ENCODE measurements at regions not wholly inside any gene's neighbourhood (a gene's known extent, or its start where the extent isn't known, plus 50 kb on each side); places are given as distances from the start of the nearest gene placed in this dataset.

DNA sequence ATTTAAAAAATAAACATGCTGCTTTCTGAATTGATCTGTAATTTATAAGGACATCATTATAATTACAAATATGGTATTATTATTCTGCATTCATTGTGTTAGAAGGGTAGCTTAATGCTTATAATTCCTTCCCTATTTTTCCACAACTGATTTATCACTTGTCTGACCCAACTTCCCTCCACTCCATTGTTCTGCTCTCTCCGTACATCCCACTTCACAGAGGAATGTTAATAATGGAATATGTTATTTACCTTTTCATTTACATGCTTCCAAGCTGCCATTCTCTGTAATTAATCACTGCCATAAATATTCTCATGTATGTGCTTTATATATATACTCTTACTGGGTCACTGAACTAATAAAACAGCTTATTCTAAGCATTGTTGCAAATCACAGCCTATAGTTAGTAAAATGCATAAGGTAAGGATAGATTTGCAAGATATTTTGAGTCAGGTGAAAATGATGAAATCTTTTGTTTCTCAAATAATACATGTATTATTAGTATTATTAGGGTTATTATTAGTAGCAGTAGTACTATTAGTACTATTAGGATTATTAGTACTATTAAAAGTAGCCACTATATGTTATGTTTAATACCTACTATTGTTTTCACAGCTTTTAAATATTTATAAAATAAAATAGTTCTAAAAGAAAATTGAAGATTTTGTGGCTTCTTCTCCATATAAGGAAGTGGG, 70.6 kb upstream of the NEK7 start:
- Histone ChIP-seq H3K9ac (ENCODE audit: extremely low read depth, insufficient read length, low read length) (no peak overlapping the region), H3K56ac (ENCODE audit: insufficient read length, low read depth, low read length) (no peak overlapping the region), H3K14ac (ENCODE audit: insufficient read depth, low read length) (no peak overlapping the region), H3K4ac (ENCODE audit: low read depth, low read length) (no peak overlapping the region), H2AK5ac (ENCODE audit: insufficient read length, low read length) (no peak overlapping the region), H4K5ac (ENCODE audit: insufficient read length, low read depth, low read length) (no peak overlapping the region), H4K20me1 (ENCODE audit: control insufficient read depth, insufficient read depth, insufficient read length) (no peaks in the 10 kb centered on the region), H3K27me3 (ENCODE audit: insufficient read depth, low read length) (no peaks in the 10 kb centered on the region), H3T11ph (ENCODE audit: low read length) (no peak overlapping the region), H4K91ac (ENCODE audit: insufficient read length, low read depth, low read length) (no peak overlapping the region), H2BK15ac (ENCODE audit: low read depth, low read length) (no peak overlapping the region), H3K9me3 (ENCODE audit: control insufficient read depth, low read depth, low read length) (no peaks in the 10 kb centered on the region), H3K4me2 (ENCODE audit: insufficient read depth, insufficient read length, low read length) (no peak overlapping the region), H3K18ac (ENCODE audit: insufficient read length, low read depth, low read length) (no peak overlapping the region), H2BK20ac (ENCODE audit: low read depth, low read length, poor library complexity, severe bottlenecking) (no peak overlapping the region), H3K4me1 (ENCODE audit: insufficient read depth, low read length) (peaks cover 6% of the 10 kb centered on the region; the same call in 1 of the 2 replicates), H3K23me2 (ENCODE audit: insufficient read length, low read depth, low read length, poor library complexity, severe bottlenecking) (no peaks in the 10 kb centered on the region), H2BK12ac (ENCODE audit: insufficient read length, low read depth, low read length) (no peak overlapping the region), H2AFZ (ENCODE audit: low read length) (no peak overlapping the region), H3K79me1 (ENCODE audit: insufficient read depth, low read depth, low read length, poor library complexity, severe bottlenecking) (no peaks in the 10 kb centered on the region), H2BK5ac (ENCODE audit: insufficient read length, low read length) (no peak overlapping the region), H3K23ac (ENCODE audit: insufficient read length, low read depth, low read length) (no peak overlapping the region), H3K27ac (ENCODE audit: insufficient read length, low read depth, low read length) (no peak overlapping the region), H2BK120ac (ENCODE audit: low read depth, low read length, poor library complexity, severe bottlenecking) (no peak overlapping the region), H3K79me2 (ENCODE audit: insufficient read depth, low read length) (no peaks in the 10 kb centered on the region), H4K8ac (replicated peaks; ENCODE audit: insufficient read length, low read depth, low read length) (no peak overlapping the region)
- Mint-ChIP-seq H3K36me3 (ENCODE audit: insufficient read depth in 1 of 3, low read depth in 3 of 3) (no peaks in the 10 kb centered on the region), H3K9me3 (no peaks in the 10 kb centered on the region), H3K4me3 (no peak overlapping the region), H3K4me1 (peaks cover 7 to 11% of the 10 kb centered on the region in 2 experiments), H3K27me3 (ENCODE audit: low read depth) (no peaks in the 10 kb centered on the region), H3K27ac (no peak overlapping the region)
- no peak for TF ChIP-seq CTCF (conservative IDR thresholded peaks at IDR 0.05)
- DNase-seq: no peak
- WGBS (ENCODE audit: extremely low coverage, insufficient read length, low lambda C conversion rate): no CpG with 5 or more reads among the region's 1 CpG
